Chondrocyte (in vitro differentiated cells): ENCODE measurements at regions not wholly inside any gene's neighbourhood (a gene's known extent, or its start where the extent isn't known, plus 50 kb on each side); places are given as distances from the start of the nearest gene placed in this dataset.

Experiments
- DNase-seq: peaks from one replicate; pipeline ENCODE4 v3.0.0; 2021; ENCODE audit warnings: mixed read lengths, low spot score
- H3K27ac Mint-ChIP-seq: one replicate; pipeline ENCODE4 v1.8.0; 2021; ENCODE audit warnings: mild to moderate bottlenecking, moderate library complexity, mixed read lengths; ENCODE audit not compliant: unreplicated experiment
- H3K27me3 Mint-ChIP-seq: 2 replicates; pipeline ENCODE4 v1.8.0; 2021; ENCODE audit warnings: low read depth, mixed read lengths
- H3K36me3 Mint-ChIP-seq: 2 replicates; pipeline ENCODE4 v1.8.0; 2021; ENCODE audit warnings: low read depth, mixed read lengths
- H3K4me1 Mint-ChIP-seq: 2 replicates; pipeline ENCODE4 v1.8.0; 2021; ENCODE audit warnings: low read depth, mild to moderate bottlenecking, mixed read lengths
- H3K4me3 Mint-ChIP-seq: one replicate; pipeline ENCODE4 v1.8.0; 2021; ENCODE audit warnings: mild to moderate bottlenecking, moderate library complexity, mixed read lengths; ENCODE audit not compliant: unreplicated experiment
- H3K9me3 Mint-ChIP-seq: 2 replicates; pipeline ENCODE4 v1.8.0; 2021; ENCODE audit warnings: low read depth, mixed read lengths
- TF ChIP-seq, protein P1 (sequence below): fragments of 200-600 bp; sonication (generic); IDR thresholded peaks from 2 replicates; pipeline ENCODE4 v1.5.0; 2021; ENCODE audit warnings: antibody characterized with exemption, mild to moderate bottlenecking, moderate library complexity

- no peaks in the 10 kb centered on the region for H3K9me3 Mint-ChIP-seq
- TF ChIP-seq, protein P1, sequence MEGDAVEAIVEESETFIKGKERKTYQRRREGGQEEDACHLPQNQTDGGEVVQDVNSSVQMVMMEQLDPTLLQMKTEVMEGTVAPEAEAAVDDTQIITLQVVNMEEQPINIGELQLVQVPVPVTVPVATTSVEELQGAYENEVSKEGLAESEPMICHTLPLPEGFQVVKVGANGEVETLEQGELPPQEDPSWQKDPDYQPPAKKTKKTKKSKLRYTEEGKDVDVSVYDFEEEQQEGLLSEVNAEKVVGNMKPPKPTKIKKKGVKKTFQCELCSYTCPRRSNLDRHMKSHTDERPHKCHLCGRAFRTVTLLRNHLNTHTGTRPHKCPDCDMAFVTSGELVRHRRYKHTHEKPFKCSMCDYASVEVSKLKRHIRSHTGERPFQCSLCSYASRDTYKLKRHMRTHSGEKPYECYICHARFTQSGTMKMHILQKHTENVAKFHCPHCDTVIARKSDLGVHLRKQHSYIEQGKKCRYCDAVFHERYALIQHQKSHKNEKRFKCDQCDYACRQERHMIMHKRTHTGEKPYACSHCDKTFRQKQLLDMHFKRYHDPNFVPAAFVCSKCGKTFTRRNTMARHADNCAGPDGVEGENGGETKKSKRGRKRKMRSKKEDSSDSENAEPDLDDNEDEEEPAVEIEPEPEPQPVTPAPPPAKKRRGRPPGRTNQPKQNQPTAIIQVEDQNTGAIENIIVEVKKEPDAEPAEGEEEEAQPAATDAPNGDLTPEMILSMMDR, result no peak
- DNase-seq, result no peak
- H3K4me3 Mint-ChIP-seq, result no peak overlapping the region
- peaks cover 5% of the 10 kb centered on the region for H3K4me1 Mint-ChIP-seq
- H3K27me3 Mint-ChIP-seq, result peaks cover 11% of the 10 kb centered on the region
- H3K36me3 Mint-ChIP-seq, result peaks cover 3% of the 10 kb centered on the region
- no peak overlapping the region for H3K27ac Mint-ChIP-seq
These were observed 171.0 kb upstream of the SLC24A5 start for GRCh38 chr15:47949815-47950214.

DNA sequence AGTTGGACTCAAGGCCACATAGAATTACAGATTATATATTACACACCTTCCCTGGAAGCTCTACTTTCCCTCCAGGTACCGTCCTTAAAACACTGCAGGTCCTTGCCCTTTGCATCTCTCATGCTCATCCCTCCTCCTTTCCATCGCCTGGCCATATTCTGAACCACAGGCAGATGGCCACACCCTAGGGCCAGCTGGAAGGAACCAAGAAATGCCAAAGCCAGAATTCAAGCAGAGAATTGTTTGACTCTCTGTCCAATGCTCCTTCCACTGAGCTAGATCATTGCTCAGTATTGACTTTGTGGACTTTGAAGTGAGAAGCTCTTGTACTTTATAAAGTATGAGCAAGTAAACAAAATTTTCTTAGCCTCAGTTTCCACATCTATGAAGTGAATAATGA, 170.3 kb upstream of the SLC24A5 start:
- no peak for DNase-seq

DNA sequence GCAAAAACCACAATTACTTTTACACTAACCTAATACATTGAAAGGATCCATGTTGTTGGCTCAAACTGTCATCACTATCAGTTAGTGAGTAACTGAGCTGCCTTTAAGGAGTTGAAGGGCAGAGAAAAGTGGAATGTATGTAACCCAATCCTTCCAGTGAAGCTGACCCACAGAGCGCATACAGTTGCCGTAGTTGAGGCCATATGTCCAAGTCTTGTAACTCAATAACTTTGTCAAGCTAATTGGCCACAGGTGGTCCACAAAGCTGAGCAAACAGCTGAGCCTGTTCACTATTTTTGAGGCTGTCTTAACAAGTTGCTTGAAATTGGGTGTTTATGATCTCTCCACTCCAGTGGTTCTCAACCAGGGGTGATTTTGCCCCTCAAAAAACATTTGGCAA, 169.0 kb upstream of the SLC24A5 start:
- no peaks in the 10 kb centered on the region for H3K4me1 Mint-ChIP-seq

More for the DNA sequence above, 170.3 kb upstream of the SLC24A5 start:
- H3K27me3 Mint-ChIP-seq, result peaks cover 11% of the 10 kb centered on the region
- TF ChIP-seq, protein P1, result no peak
- no peaks in the 10 kb centered on the region for H3K9me3 Mint-ChIP-seq
- no peak overlapping the region for H3K4me3 Mint-ChIP-seq
- peaks cover 3% of the 10 kb centered on the region for H3K36me3 Mint-ChIP-seq
- peaks cover 5% of the 10 kb centered on the region for H3K4me1 Mint-ChIP-seq
- H3K27ac Mint-ChIP-seq, result no peak overlapping the region

DNA sequence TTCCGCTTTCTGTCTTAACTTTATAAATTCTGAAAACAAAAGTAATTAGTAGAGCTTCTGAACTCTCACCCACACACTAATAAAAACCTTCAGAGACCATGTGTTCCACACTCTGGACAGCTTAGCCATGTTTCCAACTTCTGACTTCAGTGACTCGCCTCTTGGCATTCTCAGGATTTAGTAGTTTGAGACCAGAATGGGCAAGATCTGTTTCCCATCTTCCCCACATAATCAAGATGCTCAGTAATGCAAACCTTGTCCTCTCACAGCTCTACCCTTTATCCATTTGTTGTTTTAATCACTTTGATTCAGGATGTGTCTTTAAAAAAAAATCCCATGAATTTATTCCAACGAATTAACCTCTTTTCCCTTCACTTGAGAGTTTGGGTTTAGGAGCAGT, 166.6 kb upstream of the SLC24A5 start:
- peaks cover 3% of the 10 kb centered on the region for H3K36me3 Mint-ChIP-seq
- TF ChIP-seq, protein P1, result no peak
- H3K27me3 Mint-ChIP-seq, result peaks cover 13% of the 10 kb centered on the region

More for the DNA sequence above, 169.0 kb upstream of the SLC24A5 start:
- H3K9me3 Mint-ChIP-seq, result no peaks in the 10 kb centered on the region
- no peak overlapping the region for H3K27ac Mint-ChIP-seq
- DNase-seq, result no peak
- no peak overlapping the region for H3K4me3 Mint-ChIP-seq
- TF ChIP-seq, protein P1, result no peak
- H3K36me3 Mint-ChIP-seq, result peaks cover 3% of the 10 kb centered on the region
- peaks cover 16% of the 10 kb centered on the region for H3K27me3 Mint-ChIP-seq

DNA sequence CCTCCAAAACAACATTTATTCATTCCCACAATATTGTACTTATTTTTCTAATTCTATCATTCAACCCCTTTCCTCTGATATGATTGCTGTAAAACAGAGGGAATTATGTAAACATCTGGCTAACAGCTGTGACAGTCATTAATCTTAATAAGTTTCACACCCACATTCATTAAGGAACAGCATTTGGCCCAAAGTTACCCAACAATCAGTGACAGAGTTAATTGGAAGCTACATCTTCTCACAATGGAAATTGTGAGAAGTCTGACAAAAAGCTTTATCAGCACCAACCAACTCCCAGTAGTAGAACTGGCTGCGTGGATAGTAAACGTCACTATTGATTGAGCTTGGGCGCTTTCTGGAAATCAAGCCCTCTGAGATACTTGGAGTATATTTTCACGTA, 165.8 kb upstream of the SLC24A5 start:
- no peaks in the 10 kb centered on the region for H3K4me1 Mint-ChIP-seq
- H3K36me3 Mint-ChIP-seq, result peaks cover 3% of the 10 kb centered on the region

More for the DNA sequence above, 166.6 kb upstream of the SLC24A5 start:
- Mint-ChIP-seq H3K4me3 (no peak overlapping the region), H3K27ac (no peak overlapping the region), H3K9me3 (no peaks in the 10 kb centered on the region), H3K4me1 (no peaks in the 10 kb centered on the region)
- DNase-seq, result no peak

More for the DNA sequence above, 165.8 kb upstream of the SLC24A5 start:
- peaks cover 13% of the 10 kb centered on the region for H3K27me3 Mint-ChIP-seq
- H3K27ac Mint-ChIP-seq, result no peak overlapping the region
- no peaks in the 10 kb centered on the region for H3K9me3 Mint-ChIP-seq
- DNase-seq, result no peak
- TF ChIP-seq, protein P1, result no peak
- no peak overlapping the region for H3K4me3 Mint-ChIP-seq
